Uterus (tissue), 2 donors: ENCODE measurements at regions not wholly inside any gene's neighbourhood (a gene's known extent, or its start where the extent isn't known, plus 50 kb on each side); places are given as distances from the start of the nearest gene placed in this dataset.

ENCODE experiments used
- CTCF ChIP-seq, 4 experiments: fragments of 200-600 bp in 2 of 4; fragments of 450-650 bp in 2 of 4; sonication (generic) in 2 of 4; IDR thresholded peaks; one replicate each; pipeline ENCODE4 v1.5.1; 2016 to 2019; ENCODE audit warnings: antibody characterized with exemption in 4 of 4, mild to moderate bottlenecking in 2 of 4, moderate library complexity in 1 of 4
- POLR2A ChIP-seq, 2 donors: fragments of 450-650 bp; IDR thresholded peaks; one replicate each; pipeline ENCODE4 v1.6.1; 2016; ENCODE audit warnings: antibody characterized with exemption in 2 of 2, mild to moderate bottlenecking in 1 of 2, moderate library complexity in 1 of 2

GRCh38 chr14:82798276-82798675 is 1264.6 kb upstream of the SEL1L start:
- TF ChIP-seq CTCF (IDR thresholded peaks at IDR 0.05): no peak
- TF ChIP-seq POLR2A (IDR thresholded peaks at IDR 0.05): no peak
